Vagina (tissue), 2 donors: ENCODE measurements at regions not wholly inside any gene's neighbourhood (a gene's known extent, or its start where the extent isn't known, plus 50 kb on each side); places are given as distances from the start of the nearest gene placed in this dataset.

ENCODE experiments used
- DNase-seq, 2 donors: peaks; one replicate each; pipeline ENCODE4 v3.0.0-alpha.2; 2017; ENCODE audit errors: extremely low spot score in 2 of 2
- H3K27ac ChIP-seq: fragments of 200-600 bp; sonication (generic); one replicate; pipeline ENCODE4 v1.5.1; 2019
- H3K27me3 ChIP-seq: fragments of 200-600 bp; sonication (generic); one replicate; pipeline ENCODE4 v1.5.1; 2019
- H3K36me3 ChIP-seq, 2 donors: fragments of 200-600 bp; sonication (generic); one replicate each; pipeline ENCODE4 v1.5.1; 2017 to 2019
- H3K4me1 ChIP-seq: fragments of 200-600 bp; sonication (generic); one replicate; pipeline ENCODE4 v1.5.1; 2019
- H3K4me3 ChIP-seq, 2 donors: fragments of 200-600 bp; sonication (generic); 1 replicate in 1 of 2; 2 replicates in 1 of 2; pipeline ENCODE4 v1.5.1; 2016 to 2019
- H3K9me3 ChIP-seq: fragments of 200-600 bp; sonication (generic); one replicate; pipeline ENCODE4 v1.5.1; 2019
- CTCF ChIP-seq, 3 experiments: fragments of 450-650 bp in 2 of 3; fragments of 200-600 bp in 1 of 3; sonication (generic) in 1 of 3; IDR thresholded peaks; one replicate each; pipeline ENCODE4 v1.5.1; 2017 to 2019; ENCODE audit warnings: antibody characterized with exemption in 3 of 3, mild to moderate bottlenecking in 2 of 3, moderate library complexity in 2 of 3
- POLR2A ChIP-seq, 2 donors: fragments of 450-650 bp; IDR thresholded peaks; one replicate each; pipeline ENCODE4 v1.6.1; 2017; ENCODE audit warnings: antibody characterized with exemption in 2 of 2, mild to moderate bottlenecking in 2 of 2, moderate library complexity in 2 of 2
- POLR2AphosphoS5 ChIP-seq, 2 donors: sonication (generic); formaldehyde crosslinking; IDR thresholded peaks; one replicate each; pipeline ENCODE4 v1.9.0; 2017; ENCODE audit warnings: antibody characterized with exemption in 2 of 2, mild to moderate bottlenecking in 2 of 2, low read depth in 1 of 2; ENCODE audit not compliant: insufficient read depth in 1 of 2
- intact Hi-C: fragments of 100-400 bp; cut with DNase I; formaldehyde crosslinking; loops from one replicate; pipeline ENCODE4 v1.15.1; 2023

DNA sequence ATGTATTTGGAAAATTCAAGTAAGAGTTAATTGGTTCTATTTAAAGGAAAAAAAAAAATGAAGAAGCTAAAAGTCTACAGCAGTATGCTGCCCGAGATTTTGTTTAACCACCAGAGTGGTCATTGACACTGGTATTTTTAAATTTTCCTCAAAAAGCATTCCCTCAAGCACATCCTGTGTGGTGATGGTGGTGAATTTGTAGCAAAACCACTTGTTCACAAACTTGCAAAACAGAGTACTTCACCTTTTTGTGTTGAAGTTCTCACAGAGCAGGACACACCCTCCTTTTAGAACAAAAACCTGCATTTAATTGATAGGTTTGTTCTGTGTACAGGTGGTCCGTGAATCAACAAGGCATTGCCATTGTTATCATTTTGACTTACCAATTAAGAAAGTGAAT, 374.2 kb downstream of the EFNA5 start:
- Histone ChIP-seq H3K36me3 (no peaks in the 10 kb centered on the region), H3K27me3 (no peaks in the 10 kb centered on the region), H3K9me3 (no peaks in the 10 kb centered on the region), H3K4me1 (peaks cover 25% of the 10 kb centered on the region), H3K27ac (no peak overlapping the region), H3K4me3 (no peak overlapping the region)
- intact Hi-C loops, result no loop called here
- TF ChIP-seq POLR2AphosphoS5 (IDR thresholded peaks at IDR 0.05; ENCODE audit: insufficient read depth in 1 of 2, low read depth in 1 of 2) (no peak), POLR2A (IDR thresholded peaks at IDR 0.05) (no peak), CTCF (IDR thresholded peaks at IDR 0.05) (no peak)
- DNase-seq, result no peak

DNA sequence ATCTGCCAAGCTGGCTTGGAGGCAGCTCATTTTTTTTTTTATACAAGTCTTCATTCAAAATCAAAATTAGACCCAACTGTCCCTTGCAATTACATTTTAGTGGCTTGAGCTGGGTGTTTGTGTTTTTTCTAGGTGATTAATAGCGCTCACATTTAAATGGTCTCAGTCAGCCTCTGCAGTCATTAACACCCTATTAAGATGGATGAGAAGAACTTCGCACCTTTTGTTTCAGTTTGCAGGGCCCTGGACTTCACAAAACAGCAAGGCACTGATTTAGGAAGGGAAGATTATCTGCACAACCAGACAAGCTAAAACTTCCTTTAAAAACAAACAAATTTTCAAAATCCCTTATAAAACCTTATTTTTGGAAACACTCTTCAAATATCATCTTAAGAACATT, 374.8 kb downstream of the EFNA5 start:
- TF ChIP-seq POLR2A (IDR thresholded peaks at IDR 0.05) (no peak), POLR2AphosphoS5 (IDR thresholded peaks at IDR 0.05; ENCODE audit: insufficient read depth in 1 of 2, low read depth in 1 of 2) (no peak), CTCF (IDR thresholded peaks at IDR 0.05) (no peak)
- no peak overlapping the region for H3K27ac ChIP-seq
- H3K36me3 ChIP-seq, result no peaks in the 10 kb centered on the region
- DNase-seq, result no peak
- intact Hi-C loops, result no loop called here
- H3K4me3 ChIP-seq, result no peak overlapping the region
- peaks cover 23% of the 10 kb centered on the region for H3K4me1 ChIP-seq
- H3K27me3 ChIP-seq, result no peaks in the 10 kb centered on the region
- H3K9me3 ChIP-seq, result no peaks in the 10 kb centered on the region

DNA sequence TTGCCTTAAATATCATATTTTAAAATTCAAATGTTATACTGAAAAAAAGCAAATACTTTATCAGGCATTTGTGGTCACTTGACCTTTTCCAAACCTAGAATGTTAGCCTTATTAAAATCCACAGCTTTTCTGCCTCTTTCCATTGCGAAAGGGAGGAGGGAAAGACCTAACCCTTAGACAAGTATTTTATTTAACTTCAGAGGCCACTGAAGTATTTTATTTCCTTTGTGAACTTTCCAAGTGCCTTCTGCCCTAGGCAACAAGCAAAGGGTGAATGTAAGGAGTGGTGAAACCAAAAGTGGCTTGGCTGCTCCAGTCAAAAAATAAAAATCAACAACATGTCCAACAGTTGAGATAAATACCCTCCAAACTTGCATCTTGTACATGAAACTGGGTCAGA, 376.1 kb downstream of the EFNA5 start:
- intact Hi-C loops, result no loop called here
- no peak overlapping the region for H3K27ac ChIP-seq

DNA sequence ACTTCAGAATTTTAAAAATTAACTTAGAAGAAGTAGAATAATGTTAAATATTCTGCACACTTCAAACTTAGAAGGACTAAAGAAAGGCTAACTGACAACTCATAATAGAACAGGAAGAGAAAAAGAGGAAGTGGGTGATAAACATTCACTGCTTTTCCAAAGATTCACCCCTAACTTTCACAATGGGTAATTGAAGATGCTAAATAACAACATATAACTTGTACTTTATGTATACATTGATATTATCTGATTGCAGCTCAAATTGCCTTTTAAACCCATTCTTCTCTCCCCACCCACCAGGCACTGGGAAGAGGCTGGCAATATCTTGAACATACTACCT, 376.6 kb downstream of the EFNA5 start:
- intact Hi-C loops, result no loop called here
- peaks cover 23% of the 10 kb centered on the region for H3K4me1 ChIP-seq
- no peaks in the 10 kb centered on the region for H3K36me3 ChIP-seq
- no peak overlapping the region for H3K27ac ChIP-seq
- H3K9me3 ChIP-seq, result no peaks in the 10 kb centered on the region
- DNase-seq, result no peak
- no peak overlapping the region for H3K4me3 ChIP-seq
- no peaks in the 10 kb centered on the region for H3K27me3 ChIP-seq
- no peak for TF ChIP-seq CTCF (IDR thresholded peaks at IDR 0.05)

More for the DNA sequence above, 376.1 kb downstream of the EFNA5 start:
- Histone ChIP-seq H3K4me1 (peaks cover 23% of the 10 kb centered on the region), H3K4me3 (no peak overlapping the region), H3K9me3 (no peaks in the 10 kb centered on the region), H3K27me3 (no peaks in the 10 kb centered on the region), H3K36me3 (no peaks in the 10 kb centered on the region)
- no peak for DNase-seq
- TF ChIP-seq POLR2A (IDR thresholded peaks at IDR 0.05) (no peak), POLR2AphosphoS5 (IDR thresholded peaks at IDR 0.05; ENCODE audit: insufficient read depth in 1 of 2, low read depth in 1 of 2) (no peak), CTCF (IDR thresholded peaks at IDR 0.05) (no peak)

DNA sequence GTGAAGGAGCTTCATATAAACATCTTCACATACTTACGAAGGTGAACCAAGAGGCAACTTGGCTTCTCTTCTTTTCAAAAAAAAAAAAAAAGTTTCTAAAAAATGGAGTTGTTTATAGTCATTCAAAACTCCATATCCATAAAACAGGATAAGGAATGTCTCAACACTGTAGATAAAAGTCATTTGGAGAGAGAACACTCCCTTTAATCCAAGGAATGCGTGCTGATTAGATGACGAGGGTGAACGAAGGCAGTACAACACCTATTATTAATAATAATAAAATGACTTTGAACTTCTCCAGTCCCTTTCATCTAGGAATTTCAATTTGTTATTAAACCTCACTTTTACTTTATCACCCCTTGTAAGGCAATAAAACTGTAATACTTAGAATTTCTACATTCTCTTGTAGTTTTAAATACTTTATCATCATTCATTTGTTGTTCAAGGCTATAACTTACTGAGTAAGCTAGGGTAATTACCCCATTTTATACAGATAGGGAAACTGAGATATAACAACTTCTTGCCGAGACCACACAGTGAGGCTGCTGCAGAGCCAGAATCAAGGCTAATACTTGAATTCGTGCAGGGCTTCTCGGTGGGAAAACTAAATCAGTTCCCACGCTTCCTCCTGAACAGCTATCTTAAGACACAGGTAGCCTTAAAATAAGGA, 377.1 kb downstream of the EFNA5 start:
- Histone ChIP-seq H3K27ac (no peak overlapping the region), H3K4me3 (no peak overlapping the region), H3K9me3 (no peaks in the 10 kb centered on the region), H3K27me3 (no peaks in the 10 kb centered on the region), H3K36me3 (no peaks in the 10 kb centered on the region), H3K4me1 (peaks cover 23% of the 10 kb centered on the region)
- intact Hi-C loops, result no loop called here
- no peak for DNase-seq
- no peak for TF ChIP-seq CTCF (IDR thresholded peaks at IDR 0.05)
- TF ChIP-seq POLR2AphosphoS5 (IDR thresholded peaks at IDR 0.05; ENCODE audit: insufficient read depth in 1 of 2, low read depth in 1 of 2), result no peak
- no peak for TF ChIP-seq POLR2A (IDR thresholded peaks at IDR 0.05)
